DMS153 (cell line): ENCODE measurements at regions not wholly inside any gene's neighbourhood (a gene's known extent, or its start where the extent isn't known, plus 50 kb on each side); places are given as distances from the start of the nearest gene placed in this dataset.

ENCODE experiments used
- DNase-seq: peaks from one replicate; lab custom pipeline; 2025; lab: John Stamatoyannopoulos, UW

GRCh38 chr12:4969405-4969804 is 59.7 kb downstream of the KCNA1 start:
- no peak for DNase-seq

DNA sequence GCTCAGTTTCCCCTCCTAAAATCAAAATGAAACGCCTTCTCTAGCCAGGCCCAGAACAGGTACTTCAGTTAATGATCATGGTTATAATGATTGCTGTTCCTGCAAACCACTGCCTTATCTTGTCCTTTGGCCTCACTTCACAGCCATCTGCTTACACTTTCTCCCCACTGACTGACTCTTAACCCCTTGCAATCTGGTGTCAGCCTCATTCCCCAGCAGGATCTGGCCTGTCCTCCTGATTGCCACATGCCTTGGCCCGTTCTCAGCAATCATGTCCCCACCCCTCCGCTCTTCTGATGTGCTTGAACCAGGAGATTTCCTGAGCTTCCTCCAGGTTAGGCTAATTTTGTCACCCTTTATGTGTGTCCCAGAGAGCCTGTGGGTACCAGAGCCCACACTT is 64.5 kb downstream of the KCNA1 start:
- DNase-seq = no peak

DNA sequence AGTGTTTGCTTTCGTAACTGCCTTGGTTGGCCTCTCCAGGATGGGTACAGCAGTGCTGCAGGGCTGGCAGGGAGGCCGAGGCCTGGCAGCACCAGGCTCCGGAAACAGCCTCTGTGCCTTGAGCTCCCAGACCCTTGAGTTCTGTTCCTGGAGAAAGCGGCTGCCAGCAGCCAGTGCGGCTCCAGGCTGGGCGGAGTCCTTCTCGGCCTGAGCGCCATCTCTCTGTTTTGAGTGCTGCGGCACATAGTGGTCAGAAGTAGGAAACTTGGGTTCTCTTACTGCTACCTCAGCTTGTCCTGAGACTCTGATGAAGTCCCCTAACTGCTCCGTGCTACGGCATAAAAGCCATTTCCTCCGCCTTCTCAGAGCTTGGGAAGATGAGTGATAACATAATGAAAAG is 65.9 kb downstream of the KCNA1 start:
- peak; percentile 52 for DNase-seq

- DNase-seq = no peak
These were observed 66.6 kb upstream of the KCNA5 start for GRCh38 chr12:4977102-4977501.

DNA sequence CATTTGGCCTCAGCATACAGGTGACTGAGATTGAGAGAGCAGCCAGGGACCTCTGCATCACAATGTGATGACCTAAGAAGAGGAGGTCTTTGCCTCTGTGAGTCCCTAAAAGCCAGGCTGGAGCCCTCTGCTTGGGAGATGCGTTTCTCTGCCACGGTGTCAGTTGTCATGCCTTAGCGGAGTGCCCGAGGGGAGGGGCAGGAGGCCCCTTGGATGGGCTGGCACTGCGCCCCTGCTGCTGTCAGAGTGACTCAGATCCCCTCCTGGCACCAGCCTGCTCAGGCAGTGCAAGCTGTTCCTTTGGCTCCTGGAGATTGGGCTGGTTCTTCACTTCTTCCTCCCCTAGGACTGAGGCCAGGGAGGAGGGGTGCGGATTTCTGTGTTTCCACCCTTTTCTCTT is 64.9 kb upstream of the KCNA5 start:
- no peak for DNase-seq

- no peak for DNase-seq
These were observed 63.9 kb upstream of the KCNA5 start for GRCh38 chr12:4979737-4980136.

DNA sequence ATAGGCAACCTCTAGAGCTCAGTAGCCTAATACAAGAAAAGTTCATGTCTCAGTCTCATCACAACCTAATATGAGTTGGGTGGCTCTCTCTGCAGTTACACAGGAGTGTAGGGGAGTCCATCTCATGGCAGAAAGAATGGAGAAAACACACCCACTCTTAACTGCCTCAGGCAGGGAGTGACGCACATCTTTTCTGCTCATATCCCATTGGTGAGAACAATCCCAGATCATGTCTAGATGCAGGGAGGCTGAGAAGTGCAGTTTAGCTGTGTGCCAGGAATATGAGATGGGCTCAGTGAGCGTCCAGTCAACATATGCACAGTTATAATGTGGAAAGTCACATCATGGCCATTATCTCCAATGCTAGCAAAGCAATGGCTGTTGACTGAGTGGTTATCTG is 59.3 kb upstream of the KCNA5 start:
- no peak for DNase-seq

DNA sequence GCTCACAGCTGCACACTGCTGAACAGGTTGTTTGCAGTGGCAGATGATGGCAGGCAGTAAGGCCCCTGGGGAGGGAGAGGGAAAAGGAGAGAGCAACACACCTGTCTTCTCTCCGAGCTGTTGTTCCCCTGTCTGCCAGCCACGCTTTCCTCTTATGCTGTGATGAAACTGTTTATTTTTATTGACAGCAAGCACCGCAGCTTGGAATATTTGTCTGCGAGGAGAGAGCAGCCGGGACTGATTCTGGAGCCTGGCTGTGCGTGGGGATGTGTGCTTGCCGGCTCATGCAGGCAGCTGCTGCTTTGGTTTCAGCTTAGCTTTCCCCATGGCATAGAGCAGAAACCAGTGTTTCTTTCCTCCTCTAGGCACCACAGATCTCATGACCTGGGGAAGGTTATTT is 58.7 kb upstream of the KCNA5 start:
- DNase-seq = peak; percentile 86

DNA sequence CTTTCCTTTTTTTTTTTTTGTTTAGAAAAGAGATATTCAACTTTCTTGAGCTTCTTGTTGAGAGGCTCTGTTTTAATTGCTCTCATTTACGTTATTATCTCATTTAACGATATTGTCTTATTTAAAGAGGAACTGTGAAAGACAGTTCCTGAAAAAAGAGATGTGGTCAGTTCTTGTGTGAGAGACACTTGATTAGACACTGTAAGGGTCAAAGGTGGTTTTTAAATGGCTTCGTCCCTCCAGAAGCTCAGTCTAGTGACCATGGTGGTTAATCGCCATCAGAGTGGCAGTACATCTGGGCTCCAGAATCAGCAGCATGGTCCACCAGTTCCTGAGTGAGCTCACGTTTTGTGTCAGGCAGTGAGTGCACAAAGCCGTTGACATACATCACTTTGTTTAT is 57.9 kb upstream of the KCNA5 start:
- DNase-seq = no peak

DNA sequence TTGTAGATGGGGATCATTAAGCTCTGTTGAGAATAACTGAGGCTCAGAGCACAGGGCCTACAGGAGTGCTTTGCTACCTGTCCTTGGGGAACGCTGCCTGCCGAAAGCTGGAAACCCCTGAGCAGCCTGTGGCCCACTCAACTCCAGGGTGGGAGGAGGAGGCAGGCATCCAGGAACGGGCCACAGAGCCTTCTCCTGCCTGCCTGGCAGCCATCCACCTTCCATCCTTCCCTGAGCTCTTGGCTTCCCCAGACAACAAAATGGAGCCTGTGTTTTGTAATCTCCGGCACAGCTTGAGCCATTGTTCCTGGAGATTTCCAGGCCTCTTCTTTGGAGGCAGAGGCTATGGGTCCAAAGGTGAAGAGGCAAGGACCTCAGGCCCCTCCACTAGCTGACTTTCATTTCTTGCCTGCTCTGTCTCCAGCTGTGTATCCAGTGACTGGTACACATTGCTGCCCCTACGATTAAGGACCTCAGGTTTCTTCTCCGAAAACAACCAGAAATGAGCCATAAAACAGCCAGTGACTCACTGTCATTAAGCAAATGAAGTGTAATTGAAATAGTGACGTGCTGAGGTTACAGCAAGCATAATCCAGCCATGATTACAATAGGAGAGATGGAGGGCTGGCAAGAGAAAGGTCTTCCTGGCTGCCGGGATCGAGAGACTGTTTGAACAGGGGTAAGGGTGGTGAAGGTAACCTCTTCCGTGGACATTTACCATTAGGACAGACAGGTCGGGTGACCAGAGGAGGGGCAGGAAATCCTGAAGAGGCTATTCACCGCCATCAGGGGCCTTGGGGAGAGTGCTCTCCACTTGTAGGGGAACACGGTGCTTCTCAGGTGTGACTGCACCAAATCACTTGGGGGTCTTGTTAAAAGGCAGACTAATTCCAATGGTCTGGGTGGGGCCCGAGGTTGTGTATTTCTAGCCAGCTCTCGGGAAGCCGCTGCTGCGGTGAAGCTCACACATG is 56.3 kb upstream of the KCNA5 start:
- DNase-seq = peak; percentile 77

GRCh38 chr12:4991373-4991772 is 52.3 kb upstream of the KCNA5 start:
- peak; percentile 97 for DNase-seq

DNA sequence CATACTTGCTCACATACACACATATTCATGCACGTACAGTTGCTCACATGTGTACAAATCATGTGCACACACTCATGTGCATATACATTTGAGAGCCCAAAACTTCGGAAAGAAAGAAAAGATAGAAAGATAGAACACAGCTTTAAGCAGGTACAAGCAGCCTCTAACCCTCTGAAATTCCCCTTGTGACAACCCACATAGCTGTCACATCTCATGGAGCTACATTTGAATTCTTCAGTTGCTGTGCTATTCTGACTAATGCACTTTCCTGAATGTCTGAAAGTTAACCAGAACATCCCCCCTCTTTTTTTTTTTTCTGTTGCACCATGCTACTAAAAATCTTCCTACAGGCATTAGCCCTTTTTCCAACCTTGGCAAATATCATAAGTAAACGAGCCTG is 51.9 kb upstream of the KCNA5 start:
- no peak for DNase-seq

DNA sequence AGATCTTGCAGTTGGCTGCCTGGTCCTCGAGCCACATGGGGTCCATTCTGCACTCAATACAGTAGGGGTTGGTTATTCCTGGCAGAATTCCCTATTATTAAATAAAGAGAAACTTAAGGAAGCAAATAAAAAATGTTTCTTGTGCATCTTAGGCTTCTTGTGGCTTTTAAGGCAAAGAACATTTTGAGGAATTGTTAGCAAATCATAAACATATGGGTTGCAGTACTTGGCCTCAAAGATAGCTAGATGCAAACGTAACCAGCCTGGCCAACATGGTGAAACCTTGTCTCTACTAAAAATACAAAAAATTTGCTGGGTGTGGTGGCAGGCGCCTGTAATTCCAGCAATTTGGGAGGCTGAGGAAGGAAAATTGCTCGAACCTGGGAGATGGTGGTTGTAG is 50.8 kb upstream of the KCNA5 start:
- no peak for DNase-seq
